Heart left ventricle (tissue), 16 donors: ENCODE measurements at regions not wholly inside any gene's neighbourhood (a gene's known extent, or its start where the extent isn't known, plus 50 kb on each side); places are given as distances from the start of the nearest gene placed in this dataset.

Source experiments
- ATAC-seq, 4 donors: fragments of 200-7000 bp; cut with Tn5 transposase; one replicate each; pipeline ENCODE4 v1.9.1; 2020 to 2022; ENCODE audit warnings: moderate library complexity in 4 of 4, mild to moderate bottlenecking in 3 of 4, moderate number of reproducible peaks in 1 of 4
- DNase-seq, 5 donors: peaks; one replicate each; pipeline ENCODE4 v3.0.0-alpha.2; 2020
- H3K27ac ChIP-seq, 12 donors: fragments of 200-600 bp; sonication (generic) in 4 of 12; one replicate each; pipeline versions ENCODE4 v1.5.0 to v1.8.0; 2016 to 2022; ENCODE audit warnings: mild to moderate bottlenecking in 2 of 12
- H3K27me3 ChIP-seq, 9 donors: fragments of 200-600 bp; sonication (generic) in 2 of 9; one replicate each; pipeline versions ENCODE4 v1.5.1 to v1.8.0; 2016 to 2022; ENCODE audit warnings: mild to moderate bottlenecking in 3 of 9
- H3K36me3 ChIP-seq, 9 donors: fragments of 200-600 bp; sonication (generic) in 2 of 9; one replicate each; pipeline versions ENCODE4 v1.5.0 to v1.8.0; 2018 to 2022; ENCODE audit warnings: mild to moderate bottlenecking in 2 of 9
- H3K4me1 ChIP-seq, 12 donors: fragments of 200-600 bp; sonication (generic) in 4 of 12; one replicate each; pipeline versions ENCODE4 v1.5.0 to v1.8.0; 2016 to 2022; ENCODE audit warnings: mild to moderate bottlenecking in 3 of 12
- H3K4me3 ChIP-seq, 12 donors: fragments of 200-600 bp; sonication (generic) in 4 of 12; one replicate each; pipeline versions ENCODE4 v1.5.0 to v1.8.0; 2017 to 2022; ENCODE audit warnings: mild to moderate bottlenecking in 9 of 12, moderate library complexity in 4 of 12
- H3K9me3 ChIP-seq, 12 donors: fragments of 200-600 bp; sonication (generic) in 4 of 12; one replicate each; pipeline versions ENCODE4 v1.5.0 to v1.8.0; 2016 to 2022; ENCODE audit warnings: mild to moderate bottlenecking in 1 of 12
- POLR2A ChIP-seq, 2 donors: fragments of 450-650 bp; IDR thresholded peaks; one replicate each; pipeline ENCODE4 v1.6.1; 2017; ENCODE audit warnings: antibody characterized with exemption in 2 of 2, mild to moderate bottlenecking in 2 of 2, moderate library complexity in 2 of 2
- WGBS, 4 donors: extraction: QIAGEN DNeasy Blood & Tissue Kit in 2 of 4; methylation state at CpG; one replicate each; pipeline versions ENCODE4 v1.1.5 to v1.1.7; 2013 to 2018; 5-methylcytosine and 5-hydroxymethylcytosine counted together
- intact Hi-C, 10 donors: fragments of 100-400 bp; cut with DNase I; formaldehyde crosslinking; loops; one replicate each; pipeline versions ENCODE4 v1.11.1 to v1.14.2; 2022
- TF ChIP-seq, protein P1 (sequence below), 12 donors: fragments of 200-600 bp; sonication (generic) in 4 of 12; IDR thresholded peaks; one replicate each; pipeline versions ENCODE4 v1.5.0 to v1.8.0; 2018 to 2022; ENCODE audit warnings: antibody characterized with exemption in 12 of 12, mild to moderate bottlenecking in 5 of 12
- donor health status: ischemic (EF 13 %, LVEDD 7.1; RV severe dilation, severe dysfunction).
- donor health status: healthy with polysubstance abuse.
- donor health status: DM: no; HTN: yes; CAD: no.
- donor health status: DM: no; HTN: no; CAD: no.
- donor health status: ischemic (EF 25% LVEDD 6.9; RV normal size, moderate dysfunction).
- donor health status: ischemic (EF 25% LVEDD 5.7; RV mildly dilated, moderate dysfunction).
- donor health status: healthy.
- donor health status: DM: yes; HTN: yes; CAD: no.
- donor health status: ischemic (EF 35%, LVEDD 5.7; RV mildly dilated, moderate dysfunction).
- donor health status: nonischemic (EF 11% LVEDD 7.7; RV severe dilation, severe dysfunction).
- donor health status: DM: yes; HTN: yes; CAD: no.
- donor health status: PGD.
- donor health status: ischemic (EF 29% LVEDD 5.4; RV normal size, mild dysfunction).
- donor health status: nonischemic (EF 23%, LVEDD 6.1; RV moderate dilation, normal function).

DNA sequence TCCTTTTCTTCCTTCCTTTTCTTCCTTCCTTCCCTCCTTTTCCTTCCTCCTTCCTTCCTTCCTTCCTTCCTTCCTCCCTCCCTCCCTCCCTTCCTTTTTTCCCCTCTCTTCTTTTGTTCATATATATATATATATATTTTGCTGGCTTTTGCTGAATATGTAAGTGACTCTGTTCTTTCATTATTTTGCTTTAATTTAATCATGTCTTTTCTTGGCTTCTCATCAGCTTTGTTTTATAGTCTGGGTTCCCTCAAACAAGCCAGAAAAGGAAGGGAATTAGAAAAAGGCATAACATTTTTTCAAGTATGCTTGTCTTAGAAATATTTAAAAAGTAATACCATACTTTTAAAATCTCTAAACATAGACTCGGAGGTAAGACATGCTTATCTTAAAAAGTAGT, 219.9 kb upstream of the ATXN7L3B start:
- TF ChIP-seq, protein P1, sequence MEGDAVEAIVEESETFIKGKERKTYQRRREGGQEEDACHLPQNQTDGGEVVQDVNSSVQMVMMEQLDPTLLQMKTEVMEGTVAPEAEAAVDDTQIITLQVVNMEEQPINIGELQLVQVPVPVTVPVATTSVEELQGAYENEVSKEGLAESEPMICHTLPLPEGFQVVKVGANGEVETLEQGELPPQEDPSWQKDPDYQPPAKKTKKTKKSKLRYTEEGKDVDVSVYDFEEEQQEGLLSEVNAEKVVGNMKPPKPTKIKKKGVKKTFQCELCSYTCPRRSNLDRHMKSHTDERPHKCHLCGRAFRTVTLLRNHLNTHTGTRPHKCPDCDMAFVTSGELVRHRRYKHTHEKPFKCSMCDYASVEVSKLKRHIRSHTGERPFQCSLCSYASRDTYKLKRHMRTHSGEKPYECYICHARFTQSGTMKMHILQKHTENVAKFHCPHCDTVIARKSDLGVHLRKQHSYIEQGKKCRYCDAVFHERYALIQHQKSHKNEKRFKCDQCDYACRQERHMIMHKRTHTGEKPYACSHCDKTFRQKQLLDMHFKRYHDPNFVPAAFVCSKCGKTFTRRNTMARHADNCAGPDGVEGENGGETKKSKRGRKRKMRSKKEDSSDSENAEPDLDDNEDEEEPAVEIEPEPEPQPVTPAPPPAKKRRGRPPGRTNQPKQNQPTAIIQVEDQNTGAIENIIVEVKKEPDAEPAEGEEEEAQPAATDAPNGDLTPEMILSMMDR (IDR thresholded peaks at IDR 0.05) = no peak
- TF ChIP-seq POLR2A (IDR thresholded peaks at IDR 0.05) = no peak
- Histone ChIP-seq H3K4me3 (no peak overlapping the region), H3K27ac (no peak overlapping the region), H3K36me3 (no peaks in the 10 kb centered on the region), H3K9me3 (no peaks in the 10 kb centered on the region), H3K27me3 (no peaks in the 10 kb centered on the region), H3K4me1 (no peaks in the 10 kb centered on the region)
- ATAC-seq (no peak), DNase-seq (no peak)
- WGBS, 4 donors = 61 to 80% (median 65%) methylated on average over 1 of the region's 1 CpG
- intact Hi-C loops = loop anchor here in 2 of 10 donors (5.0 to 10.0 kb wide), 2 partner anchors 203 to 205 kb away; no protein-coding TSS in a partner anchor

DNA sequence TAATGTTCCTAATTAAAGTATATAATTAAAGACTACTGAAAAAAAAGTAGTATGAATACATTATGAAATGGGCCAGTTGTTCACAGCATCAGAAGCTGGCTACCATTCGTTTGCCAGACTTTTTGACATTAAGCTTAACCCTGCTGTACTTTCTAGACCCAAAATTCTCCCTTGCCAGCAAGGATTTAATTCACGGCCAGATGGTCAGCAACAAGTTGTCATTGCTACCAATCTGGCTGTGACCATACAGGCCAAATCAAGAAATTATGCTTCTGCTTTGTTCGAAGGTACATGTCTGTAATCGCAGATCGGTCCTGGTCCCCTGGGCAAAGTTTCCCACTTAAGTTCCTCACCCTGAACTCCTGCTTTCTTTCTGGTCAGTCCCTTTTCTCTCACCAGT, 217.7 kb upstream of the ATXN7L3B start:
- Histone ChIP-seq H3K9me3 (no peaks in the 10 kb centered on the region), H3K36me3 (no peaks in the 10 kb centered on the region), H3K27ac (no peak overlapping the region), H3K27me3 (no peaks in the 10 kb centered on the region), H3K4me1 (no peaks in the 10 kb centered on the region), H3K4me3 (no peak overlapping the region)
- intact Hi-C loops = loop anchor here in 2 of 10 donors (5.0 to 10.0 kb wide), 2 partner anchors 205 to 208 kb away; no protein-coding TSS in a partner anchor
- WGBS, 4 donors = 75 to 78% (median 76%) methylated on average over 5 of the region's 5 CpGs
- DNase-seq (no peak), ATAC-seq (no peak)
- TF ChIP-seq POLR2A (IDR thresholded peaks at IDR 0.05) = no peak
- TF ChIP-seq, protein P1 (IDR thresholded peaks at IDR 0.05) = no peak

DNA sequence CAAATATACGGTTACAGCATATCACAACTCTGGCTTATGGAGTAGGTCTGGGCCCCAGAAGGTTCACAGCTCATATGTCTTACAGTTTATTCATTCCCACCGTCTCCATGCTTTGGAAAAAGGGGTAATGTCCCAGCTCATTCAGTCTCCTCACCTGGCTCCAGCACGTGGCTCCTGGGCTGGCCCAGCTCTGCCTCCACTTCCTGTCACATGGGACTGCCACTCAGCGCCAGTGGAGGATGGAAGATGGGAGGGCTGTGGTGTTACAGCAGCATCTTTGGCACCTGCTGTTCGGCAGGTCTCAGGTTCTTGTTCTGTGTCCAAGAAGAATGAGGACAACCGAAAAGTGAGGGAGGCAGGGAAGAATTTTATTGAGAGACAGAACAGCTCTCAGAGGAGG, 216.3 kb upstream of the ATXN7L3B start:
- 75 to 85% (median 80%) methylated on average over 6 of the region's 6 CpGs for WGBS, 4 donors
- no peak for DNase-seq
- Histone ChIP-seq H3K4me1 (no peaks in the 10 kb centered on the region), H3K4me3 (no peak overlapping the region), H3K27ac (no peak overlapping the region), H3K9me3 (no peaks in the 10 kb centered on the region), H3K27me3 (no peaks in the 10 kb centered on the region), H3K36me3 (no peaks in the 10 kb centered on the region)
- TF ChIP-seq, protein P1 (IDR thresholded peaks at IDR 0.05) = no peak
- no peak for TF ChIP-seq POLR2A (IDR thresholded peaks at IDR 0.05)
- no peak for ATAC-seq
- intact Hi-C loops = no loop called here

DNA sequence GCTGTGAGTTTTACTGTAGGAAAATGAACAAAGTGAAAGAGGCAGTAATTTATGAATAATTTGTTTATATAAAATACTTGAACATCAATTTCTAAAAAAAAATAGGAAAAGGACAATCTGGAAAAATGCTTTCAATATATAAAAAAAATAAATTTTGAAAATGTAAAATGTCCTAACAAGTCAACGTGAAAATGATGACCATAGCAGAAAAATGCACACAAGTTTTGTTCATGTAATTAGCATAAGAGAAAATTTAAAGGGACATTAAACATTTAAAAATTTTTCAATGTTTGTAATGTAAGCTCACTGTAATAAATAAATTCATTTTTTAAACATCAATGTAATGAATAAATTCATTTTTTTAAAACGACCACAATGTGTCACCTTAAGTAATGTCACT, 214.8 kb upstream of the ATXN7L3B start:
- no peak overlapping the region for H3K4me3 ChIP-seq
- WGBS, 4 donors = 51 to 72% (median 67%) methylated on average over 2 of the region's 2 CpGs
- H3K27ac ChIP-seq = no peak overlapping the region
- intact Hi-C loops = no loop called here
- no peak for ATAC-seq
- no peaks in the 10 kb centered on the region for H3K36me3 ChIP-seq
- TF ChIP-seq POLR2A (IDR thresholded peaks at IDR 0.05) = no peak
- TF ChIP-seq, protein P1 (IDR thresholded peaks at IDR 0.05) = no peak
- no peaks in the 10 kb centered on the region for H3K27me3 ChIP-seq
- DNase-seq = no peak
- H3K9me3 ChIP-seq = no peaks in the 10 kb centered on the region
- no peaks in the 10 kb centered on the region for H3K4me1 ChIP-seq
